ENCODE measurements at regions not wholly inside any gene's neighbourhood (a gene's known extent, or its start where the extent isn't known, plus 50 kb on each side); places are given as distances from the start of the nearest gene placed in this dataset.

DNA sequence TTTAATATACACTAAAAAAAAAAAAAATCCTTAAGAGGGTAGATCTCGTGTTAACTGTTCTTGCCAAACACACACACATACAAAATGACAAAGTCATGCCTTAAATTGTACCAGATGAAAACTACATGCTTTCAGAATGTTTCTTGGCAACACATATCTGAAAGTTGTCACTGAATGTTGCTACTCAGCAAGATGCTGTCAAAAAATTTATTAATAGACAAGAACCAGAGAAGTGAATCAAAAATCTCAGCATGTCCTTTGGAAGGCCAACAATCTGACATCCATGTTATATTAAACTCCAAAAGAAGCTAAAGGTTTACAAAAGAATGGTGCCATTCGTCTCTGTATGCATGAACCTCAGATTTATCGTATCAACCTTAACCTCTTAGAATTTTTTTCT is 1746.2 kb upstream of the PRR20A start:
- Histone ChIP-seq H3K36me3 (ENCODE audit: insufficient read depth, low read length) (no peaks in the 10 kb centered on the region), H3K79me2 (ENCODE audit: insufficient read depth, low read length) (no peaks in the 10 kb centered on the region), H2AFZ (ENCODE audit: low read length) (no peak overlapping the region), H3K27me3 (ENCODE audit: insufficient read depth, low read length) (no peaks in the 10 kb centered on the region), H3K4me2 (ENCODE audit: insufficient read depth, low read length) (no peak overlapping the region), H3K4me1 (ENCODE audit: insufficient read depth, low read length) (no peaks in the 10 kb centered on the region), H3K27ac (ENCODE audit: low read depth, low read length) (no peak overlapping the region), H4K20me1 (ENCODE audit: insufficient read depth, low read length) (no peaks in the 10 kb centered on the region), H3K4me3 (ENCODE audit: insufficient read depth, low read length) (no peak overlapping the region), H3K9me3 (ENCODE audit: low read depth, low read length) (no peaks in the 10 kb centered on the region)
- TF ChIP-seq, protein P1, sequence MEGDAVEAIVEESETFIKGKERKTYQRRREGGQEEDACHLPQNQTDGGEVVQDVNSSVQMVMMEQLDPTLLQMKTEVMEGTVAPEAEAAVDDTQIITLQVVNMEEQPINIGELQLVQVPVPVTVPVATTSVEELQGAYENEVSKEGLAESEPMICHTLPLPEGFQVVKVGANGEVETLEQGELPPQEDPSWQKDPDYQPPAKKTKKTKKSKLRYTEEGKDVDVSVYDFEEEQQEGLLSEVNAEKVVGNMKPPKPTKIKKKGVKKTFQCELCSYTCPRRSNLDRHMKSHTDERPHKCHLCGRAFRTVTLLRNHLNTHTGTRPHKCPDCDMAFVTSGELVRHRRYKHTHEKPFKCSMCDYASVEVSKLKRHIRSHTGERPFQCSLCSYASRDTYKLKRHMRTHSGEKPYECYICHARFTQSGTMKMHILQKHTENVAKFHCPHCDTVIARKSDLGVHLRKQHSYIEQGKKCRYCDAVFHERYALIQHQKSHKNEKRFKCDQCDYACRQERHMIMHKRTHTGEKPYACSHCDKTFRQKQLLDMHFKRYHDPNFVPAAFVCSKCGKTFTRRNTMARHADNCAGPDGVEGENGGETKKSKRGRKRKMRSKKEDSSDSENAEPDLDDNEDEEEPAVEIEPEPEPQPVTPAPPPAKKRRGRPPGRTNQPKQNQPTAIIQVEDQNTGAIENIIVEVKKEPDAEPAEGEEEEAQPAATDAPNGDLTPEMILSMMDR (IDR thresholded peaks at IDR 0.05; ENCODE audit: extremely low read depth, low read depth, low read length): no peak
- no peak for DNase-seq (ENCODE audit: insufficient read length, low spot score, missing footprints)

DNA sequence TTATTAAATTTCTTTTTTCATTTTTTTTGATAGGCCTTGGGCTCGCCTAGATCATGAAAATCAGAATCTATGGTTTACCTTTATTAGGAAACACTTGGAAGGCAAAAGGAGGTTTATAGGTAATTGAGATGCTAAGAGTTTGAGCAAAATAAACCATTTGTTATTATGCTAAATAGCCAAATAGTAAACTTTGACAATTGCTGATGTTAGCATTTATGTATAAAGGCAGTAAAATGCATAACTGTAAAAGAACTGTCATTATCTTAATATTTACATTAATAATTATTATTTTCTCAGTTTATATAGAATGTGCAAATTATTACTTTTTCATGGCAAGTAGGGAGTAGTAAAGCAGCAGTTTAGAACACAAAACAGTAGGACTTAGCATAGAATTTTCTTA is 1737.8 kb upstream of the PRR20A start:
- no peaks in the 10 kb centered on the region for H3K79me2 ChIP-seq (ENCODE audit: insufficient read depth, low read length)
- H3K4me2 ChIP-seq (ENCODE audit: insufficient read depth, low read length): no peak overlapping the region
- H4K20me1 ChIP-seq (ENCODE audit: insufficient read depth, low read length): no peaks in the 10 kb centered on the region
- DNase-seq (ENCODE audit: insufficient read length, low spot score, missing footprints): no peak
- H3K36me3 ChIP-seq (ENCODE audit: insufficient read depth, low read length): no peaks in the 10 kb centered on the region
- no peaks in the 10 kb centered on the region for H3K4me1 ChIP-seq (ENCODE audit: insufficient read depth, low read length)
- no peak overlapping the region for H3K4me3 ChIP-seq (ENCODE audit: insufficient read depth, low read length)
- no peak overlapping the region for H2AFZ ChIP-seq (ENCODE audit: low read length)
- TF ChIP-seq, protein P1 (IDR thresholded peaks at IDR 0.05; ENCODE audit: extremely low read depth, low read depth, low read length): no peak
- H3K27ac ChIP-seq (ENCODE audit: low read depth, low read length): no peak overlapping the region
- H3K27me3 ChIP-seq (ENCODE audit: insufficient read depth, low read length): no peaks in the 10 kb centered on the region
- peaks cover 2% of the 10 kb centered on the region for H3K9me3 ChIP-seq (ENCODE audit: low read depth, low read length)

DNA sequence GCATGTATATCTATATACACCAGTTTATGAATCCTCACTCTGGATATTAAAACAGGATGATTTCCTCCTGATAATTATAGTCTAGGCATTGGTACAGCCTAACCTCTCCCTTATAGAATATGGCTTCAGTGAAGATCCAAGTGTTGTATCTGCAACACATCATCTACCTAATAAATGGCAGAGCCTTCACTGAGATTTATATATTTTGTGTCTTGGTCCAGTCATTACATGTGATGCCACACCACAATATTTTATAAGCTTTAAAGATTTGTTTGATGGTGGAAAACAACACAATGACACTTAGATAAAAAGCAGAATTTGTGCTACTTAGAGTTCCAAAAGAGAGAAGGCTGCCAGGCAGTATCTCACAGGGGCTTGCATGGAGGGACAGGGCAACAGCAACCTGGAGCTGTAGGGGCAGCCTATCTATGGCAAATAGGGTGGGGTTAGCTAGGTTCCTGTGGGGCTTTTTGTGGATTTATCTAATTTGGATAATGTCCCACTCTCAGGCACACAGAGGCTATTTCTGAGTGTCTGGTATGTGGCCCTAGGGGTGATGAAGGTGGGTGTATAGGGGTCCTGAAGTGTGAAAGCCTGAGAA is 1736.7 kb upstream of the PRR20A start:
- DNase-seq (ENCODE audit: insufficient read length, low spot score, missing footprints): no peak
- H3K4me2 ChIP-seq (ENCODE audit: insufficient read depth, low read length): no peak overlapping the region
- no peak overlapping the region for H2AFZ ChIP-seq (ENCODE audit: low read length)
- H3K4me1 ChIP-seq (ENCODE audit: insufficient read depth, low read length): no peaks in the 10 kb centered on the region
- no peaks in the 10 kb centered on the region for H3K36me3 ChIP-seq (ENCODE audit: insufficient read depth, low read length)
- no peak overlapping the region for H3K4me3 ChIP-seq (ENCODE audit: insufficient read depth, low read length)
- no peak overlapping the region for H3K27ac ChIP-seq (ENCODE audit: low read depth, low read length)
- H3K9me3 ChIP-seq (ENCODE audit: low read depth, low read length): peaks cover 2% of the 10 kb centered on the region
- no peaks in the 10 kb centered on the region for H3K79me2 ChIP-seq (ENCODE audit: insufficient read depth, low read length)
- H4K20me1 ChIP-seq (ENCODE audit: insufficient read depth, low read length): no peaks in the 10 kb centered on the region
- TF ChIP-seq, protein P1 (IDR thresholded peaks at IDR 0.05; ENCODE audit: extremely low read depth, low read depth, low read length): no peak
- H3K27me3 ChIP-seq (ENCODE audit: insufficient read depth, low read length): no peaks in the 10 kb centered on the region

DNA sequence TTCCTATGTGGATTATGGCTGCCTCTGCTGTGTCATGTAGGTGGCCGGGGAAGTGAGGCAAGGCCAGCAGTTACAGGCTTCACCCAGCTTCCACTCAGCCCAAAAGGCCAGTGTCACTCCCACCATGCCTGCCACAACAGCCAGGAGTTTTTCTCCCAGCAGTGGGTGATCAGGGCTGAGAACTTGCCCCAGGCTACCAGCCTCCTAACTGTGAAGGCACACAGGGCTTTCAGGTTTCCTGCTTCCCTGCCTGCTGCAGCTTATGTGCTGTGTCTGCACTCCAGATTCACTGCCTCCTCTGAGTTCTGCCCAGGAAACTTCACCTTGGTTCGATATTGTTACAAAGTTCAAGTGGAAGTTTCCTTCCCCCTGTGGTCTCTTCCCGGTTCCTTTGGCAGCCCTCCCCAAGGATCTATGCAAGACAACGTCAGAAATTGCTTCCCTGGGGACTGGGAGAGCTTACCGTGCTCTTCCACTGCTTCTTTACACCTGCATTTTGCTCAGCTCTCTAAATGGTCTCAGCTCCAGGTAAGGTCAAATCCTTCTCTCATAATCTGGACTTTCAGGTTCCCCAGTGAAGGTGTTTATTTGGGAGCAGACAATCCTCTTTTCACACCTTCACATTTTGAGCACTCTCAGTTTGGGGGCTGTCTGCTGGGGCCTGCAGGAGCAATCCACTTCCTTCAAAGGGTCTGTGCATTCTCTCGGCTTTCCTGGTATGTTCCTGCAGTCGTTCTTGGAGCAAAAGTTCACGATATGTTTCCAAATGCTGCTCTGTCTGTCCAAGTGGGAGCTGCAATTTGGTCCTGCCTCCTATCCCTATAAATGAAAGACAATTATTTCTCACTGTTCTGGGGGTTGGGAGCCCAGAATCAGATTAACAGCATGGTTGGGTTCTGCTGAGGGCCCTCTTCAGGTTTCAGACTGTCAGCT is 1730.1 kb upstream of the PRR20A start:
- DNase-seq (ENCODE audit: insufficient read length, low spot score, missing footprints): no peak
- H3K27ac ChIP-seq (ENCODE audit: low read depth, low read length): no peak overlapping the region
- no peaks in the 10 kb centered on the region for H3K79me2 ChIP-seq (ENCODE audit: insufficient read depth, low read length)
- no peak overlapping the region for H3K4me2 ChIP-seq (ENCODE audit: insufficient read depth, low read length)
- TF ChIP-seq, protein P1 (IDR thresholded peaks at IDR 0.05; ENCODE audit: extremely low read depth, low read depth, low read length): no peak
- no peaks in the 10 kb centered on the region for H3K27me3 ChIP-seq (ENCODE audit: insufficient read depth, low read length)
- H3K9me3 ChIP-seq (ENCODE audit: low read depth, low read length): peaks cover 5% of the 10 kb centered on the region
- no peak overlapping the region for H2AFZ ChIP-seq (ENCODE audit: low read length)
- H3K4me3 ChIP-seq (ENCODE audit: insufficient read depth, low read length): no peak overlapping the region
- no peaks in the 10 kb centered on the region for H4K20me1 ChIP-seq (ENCODE audit: insufficient read depth, low read length)
- no peaks in the 10 kb centered on the region for H3K36me3 ChIP-seq (ENCODE audit: insufficient read depth, low read length)
- H3K4me1 ChIP-seq (ENCODE audit: insufficient read depth, low read length): no peaks in the 10 kb centered on the region

Data from osteoblast (primary cell).